HG02610 (cell line): ENCODE measurements at regions not wholly inside any gene's neighbourhood (a gene's known extent, or its start where the extent isn't known, plus 50 kb on each side); places are given as distances from the start of the nearest gene placed in this dataset.
"Not testable (repeated sequence)": the region's sequence is repeated elsewhere in the genome, so short reads cannot be mapped to it uniquely, and the experiment has no call there.

Experiments used
- ATAC-seq: cut with Tn5 transposase; IDR thresholded peaks from one replicate; pipeline ENCODE4 v1.9.1; 2021; ENCODE audit warnings: mild to moderate bottlenecking, moderate library complexity; ENCODE audit not compliant: unreplicated experiment

DNA sequence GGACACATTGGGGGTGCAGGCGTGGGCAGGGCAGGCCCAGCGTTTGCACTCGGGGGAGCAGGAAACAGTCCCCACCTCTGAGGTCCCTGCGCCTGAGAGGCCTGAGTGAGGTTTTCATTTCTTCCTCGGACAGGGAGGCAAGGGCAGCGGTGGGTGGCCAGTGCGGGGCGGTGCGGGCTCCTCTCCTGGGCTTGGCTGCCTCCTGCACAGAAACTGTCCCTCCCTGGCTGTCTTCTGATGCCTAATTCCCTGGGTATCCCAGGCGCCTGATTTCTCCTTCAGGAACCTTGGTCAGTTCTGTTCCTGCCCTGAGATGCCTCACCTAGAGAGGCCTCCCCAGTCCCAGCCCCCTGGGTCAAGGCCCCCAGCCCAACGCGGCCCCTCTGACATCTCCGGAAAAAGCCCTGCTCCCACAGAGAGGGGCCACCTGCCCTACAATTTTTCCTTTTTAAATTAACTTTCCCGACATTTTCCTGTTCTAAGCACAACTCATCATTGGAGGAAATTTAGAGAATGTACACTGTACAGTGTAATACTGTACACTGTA is 260.3 kb downstream of the ADGRD1 start:
- ATAC-seq, result no peak

DNA sequence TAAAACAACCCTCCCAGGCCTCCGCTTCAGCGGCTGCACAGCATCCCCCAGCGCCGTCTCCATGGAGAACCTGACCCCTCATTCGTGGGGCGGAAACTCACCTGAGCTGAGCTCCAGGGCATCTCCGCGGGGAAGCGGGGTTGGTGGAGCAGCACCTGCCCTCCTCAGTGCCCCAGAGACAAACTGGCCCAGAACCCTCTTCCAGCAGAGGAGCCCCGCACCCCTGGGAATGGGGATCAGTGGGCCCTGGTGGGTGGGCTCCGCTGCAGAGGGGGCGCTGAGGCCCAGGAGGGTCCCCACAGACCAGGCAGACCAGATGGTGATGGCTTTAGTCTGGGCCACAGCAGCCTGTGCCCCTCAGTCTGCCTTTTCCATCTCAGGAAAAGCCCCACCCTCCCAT is 261.2 kb downstream of the ADGRD1 start:
- ATAC-seq, result not testable (repeated sequence)

DNA sequence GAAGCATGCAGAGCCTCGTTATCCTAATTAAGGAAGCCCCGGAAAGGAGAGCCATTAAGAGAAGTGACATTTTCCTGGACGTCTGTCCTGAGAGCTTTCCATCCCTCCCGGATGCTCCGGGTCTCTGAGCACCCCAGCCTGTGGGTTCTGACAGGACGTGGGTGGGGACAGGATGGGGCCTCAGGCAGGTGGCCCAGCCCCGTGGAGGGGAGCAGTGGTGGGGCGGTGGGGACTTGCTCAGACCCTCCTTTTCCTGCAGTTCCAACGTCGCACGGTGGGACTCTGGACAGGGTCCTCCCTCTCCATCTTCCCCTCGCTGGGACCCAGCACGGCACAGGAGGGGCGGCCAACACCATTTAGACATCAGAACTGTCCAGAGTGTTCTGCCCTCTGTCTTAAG is 262.9 kb downstream of the ADGRD1 start:
- not testable (repeated sequence) for ATAC-seq

DNA sequence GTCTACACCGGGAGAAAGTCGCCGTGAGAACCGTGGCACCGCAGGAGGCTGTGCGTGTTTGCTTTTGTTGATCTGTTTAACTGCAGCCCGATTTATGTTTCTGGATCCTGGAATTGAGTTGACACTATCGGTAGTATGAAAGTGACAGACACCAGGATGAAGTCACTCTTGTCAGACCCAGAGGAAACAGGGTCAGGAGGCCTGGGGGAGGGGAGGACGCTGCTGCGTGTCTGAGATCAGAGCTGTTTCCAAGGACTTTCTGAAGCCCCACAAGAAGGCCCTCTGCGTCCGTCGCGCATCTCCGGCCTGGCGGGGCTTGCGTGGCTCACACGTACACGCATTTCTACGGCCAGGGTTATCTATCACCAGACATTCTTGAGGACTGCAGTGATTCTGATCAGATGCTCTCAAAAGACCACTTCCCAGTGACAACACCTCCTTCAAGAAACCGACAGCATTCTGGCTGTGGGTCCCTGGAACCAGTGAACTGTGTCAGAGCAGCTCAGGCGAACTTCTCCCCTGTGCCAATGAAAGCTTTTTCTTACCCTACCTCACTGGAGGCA is 263.4 kb downstream of the ADGRD1 start:
- no peak for ATAC-seq

DNA sequence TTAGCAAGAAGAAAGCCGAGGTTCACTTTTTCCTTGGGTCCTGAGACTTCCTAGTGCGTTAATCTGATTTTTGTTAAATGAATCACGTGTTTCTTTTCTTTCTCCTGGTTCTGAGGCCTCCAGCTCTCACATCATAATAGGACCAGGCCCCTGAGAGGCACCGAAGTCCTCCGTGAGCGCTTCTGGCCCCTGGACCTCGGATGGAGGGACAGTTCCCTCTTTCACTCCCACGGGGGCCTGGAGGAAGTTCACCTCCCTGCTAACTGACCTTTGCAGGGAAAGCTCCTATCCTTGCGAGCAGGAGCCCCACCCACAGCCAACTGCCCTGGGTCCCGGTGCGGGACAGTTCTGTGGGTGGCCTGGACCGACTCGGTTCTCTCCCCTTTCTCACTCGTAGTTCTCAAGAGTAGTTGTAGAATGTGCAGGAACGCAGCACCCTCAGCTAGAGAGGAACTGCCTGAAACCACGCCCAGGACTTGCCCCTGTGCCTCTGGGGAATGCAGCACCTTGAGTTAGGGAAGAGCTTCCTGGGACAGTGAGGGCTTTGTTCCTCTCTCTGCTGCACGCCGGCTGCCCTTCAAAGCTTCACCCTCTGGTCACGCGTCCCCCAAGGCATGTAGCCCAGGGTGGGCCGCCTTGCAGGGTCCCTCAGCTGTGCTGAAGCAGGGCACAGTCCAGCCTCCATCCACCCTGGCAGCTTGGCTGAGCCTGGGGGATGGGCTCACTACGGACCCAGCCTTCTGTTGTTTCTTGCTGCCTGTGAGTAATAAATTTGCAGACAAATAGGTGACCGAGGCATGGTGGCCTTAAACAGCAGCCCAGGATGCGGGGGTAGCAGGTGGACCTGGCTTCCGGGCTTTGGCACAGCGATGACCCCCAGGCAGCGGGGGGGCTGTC is 264.6 kb downstream of the ADGRD1 start:
- peak; percentile 52 for ATAC-seq

DNA sequence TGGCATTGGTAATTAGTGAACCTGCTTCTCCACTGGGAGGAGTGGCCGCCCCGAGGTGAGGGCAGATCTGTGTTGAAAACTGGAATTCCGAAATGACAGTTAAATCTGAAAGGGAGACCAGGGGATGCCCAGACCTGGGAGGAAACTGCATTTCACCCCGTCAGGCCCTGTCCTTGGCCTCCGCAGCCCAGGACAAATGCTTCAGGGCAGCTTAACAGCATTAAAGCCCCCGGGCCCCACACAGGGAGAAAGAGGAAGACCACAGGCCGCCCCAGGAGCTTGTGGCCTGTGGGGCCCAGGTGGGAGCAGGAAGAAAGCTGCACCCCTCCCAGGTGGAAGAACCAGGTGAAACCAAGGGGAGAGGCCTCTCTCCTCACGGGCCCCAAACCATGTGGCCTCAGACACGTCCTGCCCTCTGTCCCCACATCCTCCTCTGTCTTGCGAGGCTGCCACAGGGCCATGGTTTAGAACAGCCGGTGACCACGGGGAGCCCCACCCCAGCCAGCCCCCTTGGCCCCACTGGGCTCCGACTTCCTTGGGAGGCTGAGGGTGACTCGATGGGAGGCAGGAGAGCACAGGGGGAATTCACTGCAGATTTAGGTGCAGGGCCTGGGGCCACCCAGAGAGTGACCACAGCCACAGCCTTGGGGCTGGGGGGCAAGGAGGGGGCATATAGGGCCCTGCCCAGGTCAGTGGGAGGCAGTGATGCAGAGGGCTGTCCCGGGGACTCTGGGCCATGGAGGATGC is 265.4 kb downstream of the ADGRD1 start:
- peak; percentile 26 for ATAC-seq

DNA sequence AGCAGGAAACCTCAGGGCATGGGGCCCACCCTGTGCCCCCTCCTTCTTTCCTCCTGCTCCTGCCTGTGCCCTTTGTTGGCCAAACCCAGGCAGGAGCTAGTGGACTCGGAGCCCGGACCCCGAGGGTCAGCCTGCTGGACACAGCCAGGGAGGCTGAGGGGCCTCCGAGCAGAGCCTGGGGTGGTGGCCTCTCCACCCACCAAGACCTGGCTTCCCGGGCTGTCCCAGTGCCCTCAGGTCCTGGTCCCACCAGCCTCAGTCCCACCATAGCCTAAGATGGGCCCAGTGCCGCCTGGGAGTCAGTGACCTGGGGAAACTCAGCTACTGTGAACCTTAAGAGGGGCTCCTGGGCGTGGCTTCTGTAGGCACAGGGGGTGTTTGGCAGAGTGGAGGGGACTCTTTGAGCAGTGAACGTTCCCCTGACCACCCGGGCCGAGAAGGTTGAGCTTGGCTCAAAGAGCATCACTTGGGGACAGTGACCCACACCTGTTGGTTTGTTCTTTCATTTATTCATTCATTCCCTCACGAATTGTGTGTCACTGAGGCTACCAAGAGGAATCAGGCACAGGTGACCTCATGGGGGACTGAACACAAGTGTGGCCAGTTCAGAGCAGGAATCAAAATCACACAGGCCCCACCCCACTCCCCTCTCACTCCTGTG is 266.1 kb downstream of the ADGRD1 start:
- ATAC-seq, result no peak

DNA sequence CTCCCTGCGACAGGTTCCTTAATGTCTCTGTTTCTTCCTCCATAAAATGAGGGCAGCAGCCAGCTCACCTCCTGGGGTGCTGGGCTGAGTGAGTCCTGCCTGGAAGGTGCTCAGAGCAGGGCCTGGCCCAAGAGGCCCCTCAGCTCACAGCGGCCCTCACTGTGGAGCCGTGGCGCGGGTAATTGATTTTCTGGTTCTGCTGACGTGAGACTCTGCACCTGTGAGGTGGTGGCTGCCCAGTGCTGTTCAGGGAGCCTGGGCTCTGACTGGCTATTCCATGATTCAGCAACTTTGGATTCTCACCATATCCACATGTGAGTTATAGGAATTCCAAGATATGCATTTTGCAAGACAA is 266.6 kb downstream of the ADGRD1 start:
- ATAC-seq, result no peak

DNA sequence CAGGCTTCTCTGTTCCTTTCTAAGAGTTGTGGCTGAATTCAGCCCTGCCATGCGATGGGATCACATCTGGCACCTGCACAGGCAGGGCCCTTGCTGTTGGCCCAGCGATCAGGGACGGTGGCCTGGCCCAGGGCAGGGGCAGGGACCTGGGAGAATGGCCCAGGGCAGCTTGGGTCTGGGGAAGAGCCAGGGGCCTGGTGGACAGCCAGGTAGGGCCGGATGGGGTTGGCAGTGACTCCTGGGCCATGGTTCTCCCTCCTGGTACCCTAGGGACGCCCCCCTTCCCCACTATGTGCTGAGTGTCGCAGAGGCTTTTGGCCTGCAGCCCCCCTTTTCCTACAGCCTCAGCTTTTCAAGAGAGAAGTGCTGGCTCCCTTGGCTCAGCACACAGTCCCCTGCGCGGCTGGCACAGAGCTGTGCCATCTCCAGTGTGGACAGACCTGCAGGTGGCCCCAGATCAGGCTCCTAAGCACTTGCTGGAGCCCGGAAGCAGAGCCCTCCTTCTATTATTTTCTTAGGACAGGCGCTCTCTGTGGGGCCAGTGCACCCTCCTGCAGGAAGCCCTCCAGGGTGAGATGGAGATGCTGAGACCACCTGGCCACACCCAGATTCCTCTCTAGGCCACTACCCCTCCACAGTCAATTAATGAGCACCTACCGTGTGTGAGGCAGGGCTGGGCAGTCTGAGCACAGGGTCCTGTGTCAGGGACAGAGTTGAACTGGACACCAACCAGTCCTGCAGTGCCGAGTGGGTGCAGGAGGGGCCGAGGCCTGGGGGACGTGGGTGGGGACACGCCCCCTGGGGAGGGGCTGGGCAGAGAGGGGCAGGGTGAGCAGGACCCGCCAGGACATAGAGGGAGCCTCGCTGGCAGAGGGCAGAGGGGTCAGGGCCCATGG is 267.6 kb downstream of the ADGRD1 start:
- ATAC-seq, result no peak

DNA sequence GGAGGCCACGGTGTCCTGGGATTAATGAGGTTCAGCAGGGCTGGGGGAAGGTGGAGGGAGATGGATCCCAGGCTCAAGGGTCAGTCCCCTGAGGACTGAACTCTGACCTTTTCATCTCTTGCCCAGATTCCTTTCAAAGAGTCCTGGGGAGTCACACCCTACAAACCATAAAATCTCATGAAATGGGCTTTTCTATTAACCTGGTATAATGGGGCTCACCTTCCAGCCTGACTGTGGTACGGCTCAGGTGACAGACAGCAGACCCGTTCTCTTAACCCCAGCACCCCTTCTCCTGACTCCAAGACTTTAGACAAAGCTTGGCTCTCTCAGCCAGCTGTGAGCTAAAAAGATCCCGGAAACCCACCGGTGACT is 268.2 kb downstream of the ADGRD1 start:
- ATAC-seq, result no peak

DNA sequence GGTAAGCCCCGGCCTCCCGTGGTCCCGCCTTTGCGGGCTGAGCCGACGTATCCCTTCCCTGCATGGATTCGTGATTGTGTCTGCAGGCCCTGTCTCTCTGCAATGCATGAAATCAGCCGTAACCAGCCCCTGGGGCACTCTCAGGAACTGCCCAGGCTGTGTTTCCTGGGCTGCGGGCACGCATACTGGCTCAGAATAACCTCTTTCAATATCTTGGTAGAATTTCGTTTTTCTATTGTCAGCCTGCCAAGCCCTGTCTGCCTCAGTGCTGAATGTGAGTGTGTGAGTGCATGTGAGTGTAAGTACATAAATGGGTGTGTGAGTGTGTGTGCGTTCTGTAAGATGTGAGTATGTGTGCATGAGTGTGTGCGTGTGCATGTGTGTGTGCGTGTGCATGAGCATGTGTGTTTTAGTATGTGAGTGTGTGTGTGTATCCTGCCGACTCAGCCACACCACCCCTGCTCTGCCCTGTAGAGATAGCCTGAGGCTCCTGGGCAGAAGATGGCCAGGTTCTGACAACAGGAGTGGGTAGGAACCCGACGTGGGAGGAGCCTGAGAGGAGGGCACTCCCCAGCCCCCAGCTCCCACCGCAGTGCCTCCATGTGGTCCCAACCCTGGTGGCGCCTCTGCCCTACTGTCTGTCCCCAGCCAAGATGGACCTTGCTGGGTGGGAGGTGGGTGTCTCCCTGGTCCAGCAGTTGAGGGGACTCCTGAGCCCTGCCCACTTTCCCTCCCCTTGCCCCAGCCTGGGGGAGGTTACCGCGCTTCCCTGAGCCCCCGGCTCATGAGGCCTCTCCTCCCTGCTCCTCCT is 268.8 kb downstream of the ADGRD1 start:
- ATAC-seq, result peak; percentile 31

DNA sequence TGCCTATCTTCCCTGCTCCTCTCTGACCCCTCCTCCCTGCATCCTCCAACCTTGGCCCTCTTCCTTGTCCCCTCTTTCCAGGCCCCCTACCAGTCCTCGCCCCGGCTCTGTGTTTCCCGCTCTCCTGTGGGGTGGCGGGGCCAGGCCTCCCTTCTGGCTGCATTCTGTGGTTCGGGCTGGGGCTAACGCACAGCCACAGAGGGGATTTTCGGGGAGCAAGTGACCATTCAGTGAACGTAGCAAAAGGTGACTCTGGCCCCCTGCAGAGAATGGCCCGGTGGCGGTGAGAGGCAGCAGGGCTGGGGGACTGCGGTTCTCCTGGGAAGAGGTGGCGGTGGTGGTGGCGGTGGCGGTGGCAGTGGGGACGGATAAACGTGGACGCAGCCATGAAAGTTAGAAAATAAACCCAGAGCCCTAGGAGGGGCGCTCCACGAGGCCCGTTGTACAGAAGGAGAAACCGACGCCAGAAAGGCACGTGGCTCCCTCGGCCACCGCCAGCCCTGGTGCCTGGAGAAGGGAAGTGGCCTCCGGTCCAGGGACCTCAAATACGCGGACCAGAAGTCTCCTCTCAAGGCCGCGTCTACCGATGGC is 269.6 kb downstream of the ADGRD1 start:
- ATAC-seq, result no peak

DNA sequence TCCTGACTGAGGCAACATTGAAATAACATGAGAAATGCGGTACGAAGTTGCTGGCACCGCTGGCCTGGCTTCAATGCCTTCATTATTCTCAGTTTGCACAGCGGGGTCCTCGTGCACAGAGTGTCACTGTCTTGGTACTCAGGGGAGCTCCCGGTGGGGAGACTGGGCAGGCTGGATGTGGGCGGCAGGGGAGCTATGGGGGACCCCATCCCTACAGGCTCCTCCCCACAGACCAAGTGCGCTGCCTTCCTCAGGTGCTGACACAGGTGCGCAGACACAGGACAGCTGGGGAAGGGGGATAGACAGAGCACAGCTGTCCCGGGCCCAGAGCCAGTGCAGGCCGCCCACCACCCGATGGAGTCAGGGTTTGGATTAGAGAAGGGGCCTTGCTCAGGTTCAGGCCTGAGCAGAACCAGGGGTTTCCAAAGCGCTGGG is 270.1 kb downstream of the ADGRD1 start:
- no peak for ATAC-seq

DNA sequence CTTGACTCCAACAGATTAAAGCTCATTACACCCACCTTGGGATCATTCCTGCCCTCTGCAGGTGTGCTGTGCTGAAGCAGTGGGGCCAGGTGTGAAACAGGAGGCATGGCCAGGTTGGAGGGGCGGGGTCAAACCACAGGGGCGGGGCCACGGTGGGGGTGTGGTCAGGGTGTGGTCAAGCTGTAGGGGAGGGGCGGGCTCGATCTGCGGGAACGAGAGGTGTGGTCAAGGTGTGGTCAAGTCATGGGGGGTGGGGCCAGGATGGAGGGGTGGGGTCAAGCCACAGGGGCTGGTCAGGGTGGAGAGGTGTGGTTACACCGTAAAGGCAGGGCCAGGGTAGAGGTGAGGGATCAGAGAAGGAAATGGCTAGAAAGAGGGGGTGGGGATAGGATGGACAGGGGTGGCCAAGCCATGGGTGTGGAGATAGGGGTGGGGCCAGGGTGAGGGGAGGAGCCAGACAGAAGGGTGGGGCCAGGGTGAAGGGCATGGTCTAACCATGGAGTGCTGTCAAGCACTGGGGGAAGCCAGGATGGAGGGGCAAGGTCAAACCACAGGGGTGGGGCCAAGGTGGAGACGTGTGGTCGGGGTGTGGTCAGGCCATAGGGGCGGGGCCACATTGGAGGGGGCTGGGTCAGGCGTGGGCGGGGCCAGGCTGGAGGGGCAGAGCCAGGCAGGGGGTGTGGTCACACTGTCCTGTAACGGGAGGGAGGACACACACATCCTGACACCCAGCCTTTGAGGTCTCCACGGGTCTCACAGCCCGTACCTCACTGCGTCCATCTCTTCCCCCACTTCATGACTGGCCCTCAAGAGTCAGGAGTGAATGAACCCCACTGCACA is 270.7 kb downstream of the ADGRD1 start:
- ATAC-seq, result not testable (repeated sequence)

DNA sequence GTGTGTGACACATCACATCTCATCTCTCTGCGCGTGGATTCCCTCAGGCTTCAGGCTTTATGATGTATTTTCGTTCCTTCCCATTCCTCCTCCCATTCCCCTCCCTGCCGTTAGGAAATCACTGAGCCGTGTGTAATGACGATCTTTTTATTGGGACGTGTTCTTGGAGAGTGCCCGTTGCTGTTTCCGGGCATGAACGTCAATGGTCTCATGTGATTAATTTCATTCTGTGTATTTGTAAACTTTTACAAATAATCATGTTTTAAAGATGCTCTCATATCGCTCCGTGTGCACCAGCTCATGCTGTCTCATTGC is 271.3 kb downstream of the ADGRD1 start:
- ATAC-seq, result not testable (repeated sequence)

DNA sequence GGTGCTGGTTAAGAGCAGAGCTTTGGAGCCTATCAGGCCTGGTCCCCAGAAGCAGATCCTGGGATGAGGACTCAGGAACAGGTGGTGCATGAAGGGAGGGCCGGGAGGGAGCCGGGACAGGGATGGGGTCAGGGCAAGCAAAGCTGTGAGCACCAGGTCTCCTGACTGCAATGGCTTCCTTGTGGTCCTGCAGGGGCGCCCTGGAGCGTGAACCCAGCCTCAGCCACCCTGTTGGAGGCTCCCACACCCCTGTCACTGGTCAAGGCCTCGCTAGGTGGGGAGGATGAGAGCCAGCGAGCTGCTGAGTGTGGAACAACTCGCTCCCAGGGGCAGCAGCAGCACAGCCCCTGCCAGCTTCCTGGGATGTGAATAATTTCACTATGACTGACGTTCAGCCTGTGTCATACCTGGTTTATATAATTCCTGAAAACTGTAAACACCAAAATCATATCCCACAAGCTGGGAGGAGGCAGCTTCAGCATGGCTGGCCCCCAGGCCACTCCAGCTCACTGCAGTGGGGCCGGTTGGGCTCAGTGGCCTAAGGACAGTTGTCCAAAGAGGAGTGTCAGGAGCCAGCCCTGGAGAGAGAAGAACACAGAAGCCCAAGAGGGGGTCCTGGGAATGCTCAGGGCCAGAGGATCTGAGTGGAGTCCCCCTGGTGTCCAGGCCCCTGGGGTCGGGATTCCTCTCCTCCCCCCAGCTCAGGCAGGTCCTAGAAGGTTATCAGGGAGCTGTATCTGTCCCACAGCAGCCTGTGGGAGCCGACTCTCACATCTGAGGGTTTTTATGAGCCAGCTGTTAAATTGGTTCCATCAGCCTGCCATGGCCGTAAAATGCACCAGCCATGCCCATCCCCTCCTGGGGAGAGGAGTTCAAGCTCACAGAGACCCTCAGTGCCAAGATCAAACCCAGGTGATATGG is 272.9 kb downstream of the ADGRD1 start:
- no peak for ATAC-seq

DNA sequence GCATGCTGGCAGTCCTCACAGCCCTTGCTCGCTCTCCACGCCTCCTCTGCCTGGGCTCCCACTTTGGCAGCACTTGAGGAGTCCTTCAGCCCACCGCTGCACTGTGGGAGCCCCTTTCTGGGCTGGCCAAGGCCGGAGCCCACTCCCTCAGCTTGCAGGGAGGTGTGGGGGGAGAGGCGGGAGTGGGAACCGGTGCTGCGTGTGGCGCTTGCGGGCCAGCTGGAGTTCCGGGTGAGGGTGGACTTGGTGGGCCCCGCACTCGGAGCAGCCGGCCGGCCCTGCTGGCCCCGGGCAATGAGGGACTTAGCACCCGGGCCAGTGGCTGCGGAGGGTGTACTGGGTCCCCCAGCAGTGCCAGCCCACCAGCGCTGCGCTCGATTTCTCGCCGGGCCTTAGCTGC is 273.9 kb downstream of the ADGRD1 start:
- ATAC-seq, result not testable (repeated sequence)
